GM19240 (cell line): ENCODE measurements at regions not wholly inside any gene's neighbourhood (a gene's known extent, or its start where the extent isn't known, plus 50 kb on each side); places are given as distances from the start of the nearest gene placed in this dataset.

Source experiments
- DNase-seq: peaks from one replicate; pipeline ENCODE4 v3.0.0; 2011; ENCODE audit warnings: low spot score; ENCODE audit not compliant: insufficient read length

DNA sequence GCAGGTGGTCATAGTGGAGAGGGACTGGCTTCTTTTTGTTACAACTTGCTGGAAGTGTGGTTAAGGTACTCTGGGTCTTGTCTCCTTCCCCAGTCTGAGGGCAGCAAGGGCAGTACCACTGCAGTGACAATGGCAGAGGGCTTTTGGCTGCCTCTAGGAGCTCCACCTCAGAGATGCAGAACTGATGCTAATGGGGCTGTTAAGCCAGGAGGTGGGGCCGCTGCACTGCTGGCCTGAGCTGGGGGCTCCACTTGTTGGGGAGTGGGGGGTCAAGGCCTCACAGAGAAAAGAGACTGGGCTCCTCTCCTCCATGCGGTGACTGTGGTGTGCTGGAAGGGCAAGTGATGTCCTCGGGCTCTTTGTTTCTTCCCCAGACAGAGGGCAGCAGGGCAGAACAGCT, 135.7 kb downstream of the DSEL start:
- no peak for DNase-seq

DNA sequence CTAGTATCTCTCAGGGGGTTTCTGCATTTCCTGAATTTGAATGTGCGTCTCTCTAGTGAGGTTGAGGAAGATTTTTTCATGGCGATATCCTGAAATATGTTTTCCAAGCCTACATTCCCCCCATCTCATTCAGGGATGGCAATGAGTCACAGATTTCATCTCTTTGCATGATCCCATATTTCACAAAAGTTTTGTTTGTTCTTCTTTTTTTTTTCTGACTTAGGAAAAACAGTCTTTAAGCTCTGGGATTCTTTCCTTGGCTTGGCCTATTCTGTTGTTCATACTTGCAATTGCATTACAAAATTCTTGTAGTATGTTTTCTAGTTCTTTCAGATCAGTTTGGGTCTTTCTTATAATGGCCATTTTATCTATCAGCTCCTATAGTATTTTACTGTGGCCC, 136.5 kb downstream of the DSEL start:
- no peak for DNase-seq

DNA sequence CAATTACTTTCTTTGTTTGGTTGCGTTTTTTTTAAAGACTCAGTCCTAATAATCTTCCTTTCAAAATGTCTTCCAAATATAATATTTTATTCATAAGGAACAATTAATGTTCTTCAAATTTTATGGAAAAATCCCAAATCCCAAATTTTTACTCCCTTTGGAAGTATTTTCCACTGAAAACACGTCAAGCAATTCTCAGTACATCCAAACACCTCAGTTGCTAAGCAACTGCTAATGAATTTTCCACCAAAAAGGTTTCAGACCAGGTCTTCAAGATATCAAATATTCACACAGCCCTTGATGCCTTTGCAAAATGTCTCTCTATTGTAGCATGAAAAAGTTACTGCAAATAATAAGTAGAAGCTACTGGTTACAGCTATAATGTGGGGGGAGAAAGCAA, 140.1 kb downstream of the DSEL start:
- DNase-seq = no peak

DNA sequence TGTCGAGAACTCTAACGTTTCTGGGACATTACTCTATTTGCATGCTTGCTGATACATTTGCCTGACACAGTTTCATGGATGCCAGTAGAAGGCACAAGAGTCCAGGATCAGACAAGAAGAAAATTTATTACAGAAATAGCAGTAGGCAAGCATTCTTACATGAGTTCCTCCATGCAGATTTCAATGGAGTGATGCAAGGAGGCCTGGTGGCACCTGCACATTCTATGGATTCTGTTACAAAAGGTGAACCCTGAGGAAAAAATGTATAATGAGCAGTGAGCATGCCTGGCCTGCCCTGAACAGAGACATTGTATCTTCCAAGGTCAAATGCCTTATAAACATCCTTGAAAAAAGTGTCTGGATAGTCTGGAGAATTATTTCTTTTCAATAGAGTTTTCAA, 142.9 kb downstream of the DSEL start:
- no peak for DNase-seq

DNA sequence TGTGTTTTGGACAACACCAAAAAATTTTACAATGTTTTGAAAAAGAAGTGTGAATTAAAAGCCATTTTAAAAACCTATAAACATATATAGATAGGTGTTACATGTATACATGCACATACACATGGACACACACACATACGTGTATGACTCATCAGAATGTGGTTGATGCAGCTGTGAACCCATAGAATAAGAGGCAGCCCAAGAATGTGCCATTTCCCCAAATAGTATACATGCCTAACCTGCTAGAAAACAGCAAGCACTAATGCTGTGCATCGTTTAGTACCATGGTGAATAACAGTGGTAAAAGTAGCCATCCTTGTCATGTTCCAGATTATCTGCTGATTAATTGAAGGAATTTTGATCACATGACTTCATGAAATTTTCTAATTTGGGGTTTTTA, 149.0 kb downstream of the DSEL start:
- DNase-seq = no peak

DNA sequence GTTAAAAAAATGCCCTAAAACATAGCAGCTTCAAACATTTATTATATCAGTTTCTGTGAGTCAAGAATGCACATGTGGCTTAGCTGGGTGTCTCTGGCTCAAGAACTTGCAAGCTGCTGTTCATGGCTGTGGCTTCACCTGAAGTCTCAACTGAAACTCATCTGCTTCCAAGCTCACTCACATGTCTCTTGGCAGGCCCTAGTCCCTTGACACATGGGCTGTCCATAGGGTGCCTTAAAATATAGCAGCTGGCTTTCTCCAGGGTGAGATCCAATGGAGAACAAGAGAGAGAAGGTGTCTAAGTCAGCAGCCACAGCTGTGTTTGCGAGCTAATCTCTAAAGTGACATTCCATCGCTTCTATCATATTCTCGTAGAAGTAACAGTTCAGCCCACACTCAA, 152.8 kb downstream of the DSEL start:
- no peak for DNase-seq

DNA sequence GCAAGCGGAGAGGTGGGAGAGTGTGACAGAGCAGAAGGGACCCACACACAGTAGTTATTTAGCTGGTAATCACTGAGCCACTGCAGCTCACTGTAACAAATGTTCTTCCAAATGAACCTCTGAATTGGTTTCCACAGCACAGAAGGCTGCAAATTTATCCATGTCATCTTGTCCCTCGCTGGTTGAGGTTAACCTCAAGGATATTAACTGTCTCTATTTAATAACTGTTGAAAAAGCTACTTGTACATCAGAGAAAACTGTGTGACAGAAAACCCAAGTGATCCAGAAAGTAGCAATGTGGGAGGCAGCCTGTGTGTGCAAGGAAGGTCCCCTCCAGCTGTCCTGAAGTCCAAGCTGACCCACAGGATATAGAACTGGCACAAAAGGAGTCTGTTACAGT, 153.6 kb downstream of the DSEL start:
- no peak for DNase-seq

DNA sequence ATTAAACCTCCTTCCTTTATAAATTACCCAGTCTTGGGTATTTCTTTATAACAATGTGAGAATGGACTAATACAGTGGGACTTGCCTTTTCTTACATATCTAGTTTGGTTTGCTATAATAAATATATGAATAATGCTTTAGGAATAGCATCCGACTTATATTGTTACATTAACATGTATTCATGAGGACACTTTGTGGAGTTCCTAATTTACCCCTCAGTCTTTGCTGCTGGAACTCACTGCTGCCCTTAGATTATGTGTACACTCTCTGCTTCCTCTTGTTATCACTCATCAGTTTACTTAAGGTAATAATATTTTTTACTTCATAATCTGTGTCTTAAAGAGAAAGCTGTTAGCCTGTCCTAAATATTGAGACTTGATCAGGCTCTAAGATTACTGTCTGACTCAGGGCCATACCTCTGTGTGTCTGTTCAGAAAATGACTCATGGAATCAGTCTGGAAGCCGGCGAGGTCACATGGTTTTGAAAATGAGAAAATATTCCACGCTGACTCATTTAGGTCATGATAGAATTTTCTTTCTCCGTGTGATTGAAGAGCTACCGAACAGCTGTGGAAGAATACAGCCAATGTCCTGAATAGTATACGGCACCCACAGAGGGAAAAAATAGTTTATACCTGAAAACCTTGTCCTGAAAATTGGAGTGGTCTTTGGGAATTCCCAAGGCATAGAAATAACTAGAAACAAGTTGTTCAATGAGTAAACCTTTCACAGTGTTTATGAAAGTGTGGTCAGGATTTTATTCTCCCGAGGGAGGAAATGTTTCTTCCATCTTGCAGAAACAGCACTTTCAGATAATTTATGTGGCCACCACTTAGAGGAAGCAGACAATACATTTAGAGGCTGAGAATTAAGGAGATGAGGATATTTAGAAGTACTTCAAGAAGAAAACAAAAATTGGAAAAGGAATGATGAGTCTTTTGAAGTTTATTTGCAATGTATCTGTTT, 156.4 kb downstream of the DSEL start:
- DNase-seq = no peak

DNA sequence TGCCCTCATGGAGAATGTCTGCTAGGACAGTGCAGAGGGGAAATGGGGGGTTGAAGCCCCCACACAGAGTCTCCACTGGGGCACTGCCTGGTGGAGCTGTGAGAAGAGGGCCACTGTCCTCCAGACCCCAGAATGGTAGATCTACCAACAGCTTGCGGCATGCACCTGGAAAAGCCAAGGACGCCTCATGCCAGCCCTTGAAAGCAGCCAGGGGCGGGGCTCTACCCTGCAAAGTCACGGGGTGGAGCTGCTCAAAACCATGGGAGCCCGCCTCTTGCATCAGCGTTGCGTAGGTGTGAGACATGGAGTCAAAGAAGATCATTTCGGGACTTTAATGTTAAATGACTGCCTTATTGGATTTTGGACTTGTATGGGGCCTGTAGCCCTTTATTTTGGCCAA, 157.6 kb downstream of the DSEL start:
- DNase-seq = no peak

DNA sequence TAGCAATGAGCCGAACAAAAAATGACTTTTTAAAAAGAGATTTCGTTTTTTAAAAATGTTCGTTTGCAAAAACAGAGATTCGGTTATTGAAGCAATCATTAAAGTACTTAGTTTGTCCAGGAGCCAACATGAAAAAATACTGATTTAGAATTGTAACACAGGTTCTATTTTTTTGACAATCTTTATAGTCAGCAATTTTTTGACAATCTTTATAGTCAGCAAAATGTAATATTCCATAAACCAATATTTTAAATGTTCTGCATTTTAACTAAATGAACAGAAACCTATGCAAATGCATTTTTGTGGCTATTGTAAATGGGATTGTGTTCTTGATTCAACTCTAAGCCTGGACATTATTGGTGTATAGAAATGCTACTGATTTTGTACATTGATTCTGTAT, 161.8 kb downstream of the DSEL start:
- no peak for DNase-seq

DNA sequence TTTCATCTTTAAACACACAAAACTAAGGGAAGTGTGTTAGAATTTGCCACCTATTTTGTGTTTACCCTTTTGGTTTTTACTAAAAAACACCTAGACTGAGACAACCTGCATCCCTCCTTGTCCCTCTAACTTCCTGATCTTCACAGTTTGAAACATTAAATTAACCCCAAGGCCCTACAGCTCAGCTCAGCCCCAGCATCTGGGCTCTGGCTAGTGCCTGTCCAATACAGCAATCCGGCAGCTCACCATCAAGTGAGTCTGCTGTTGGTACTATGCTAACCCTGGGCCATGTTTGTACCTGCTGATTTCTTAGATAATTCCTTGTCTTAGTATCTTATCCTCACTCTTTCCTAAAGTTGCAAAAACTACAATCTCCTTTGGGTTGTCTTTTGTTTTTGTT, 162.4 kb downstream of the DSEL start:
- no peak for DNase-seq

DNA sequence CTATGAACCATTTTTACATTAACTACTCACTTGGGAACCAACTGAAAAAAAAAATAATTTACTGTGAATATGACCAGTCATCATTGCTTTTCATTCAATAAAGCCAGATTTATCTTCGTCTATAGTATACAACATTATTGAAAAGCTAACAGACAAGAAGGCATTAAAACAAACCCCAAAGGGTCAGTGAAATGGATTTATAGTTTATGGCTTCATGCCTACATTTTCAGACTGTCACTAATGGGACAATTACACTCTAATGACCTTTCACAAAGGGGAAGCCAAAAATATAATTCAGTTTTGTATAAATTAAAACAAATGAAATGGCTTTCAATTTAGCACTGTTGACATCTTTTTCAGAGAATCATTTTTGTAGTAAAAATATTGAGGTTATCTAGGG, 169.1 kb downstream of the DSEL start:
- no peak for DNase-seq

DNA sequence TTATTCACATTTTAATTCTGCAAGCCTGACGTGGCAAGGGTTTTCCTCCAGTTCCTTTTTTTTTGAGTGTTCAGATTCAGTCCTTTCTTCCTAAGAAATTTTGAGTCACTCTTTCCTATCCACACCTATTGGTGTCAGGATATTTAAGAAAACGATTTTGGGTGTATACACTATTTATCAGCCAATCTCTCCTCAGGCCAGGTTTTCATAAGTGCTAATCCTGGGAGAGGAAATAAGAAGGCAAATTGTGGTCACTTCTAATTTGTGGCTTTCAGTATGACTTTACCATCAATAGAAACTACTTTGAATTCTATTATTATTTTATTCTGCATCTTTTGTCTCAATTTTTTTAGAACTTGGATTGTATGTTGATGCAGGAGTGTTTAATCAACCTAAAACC, 174.4 kb downstream of the DSEL start:
- no peak for DNase-seq

DNA sequence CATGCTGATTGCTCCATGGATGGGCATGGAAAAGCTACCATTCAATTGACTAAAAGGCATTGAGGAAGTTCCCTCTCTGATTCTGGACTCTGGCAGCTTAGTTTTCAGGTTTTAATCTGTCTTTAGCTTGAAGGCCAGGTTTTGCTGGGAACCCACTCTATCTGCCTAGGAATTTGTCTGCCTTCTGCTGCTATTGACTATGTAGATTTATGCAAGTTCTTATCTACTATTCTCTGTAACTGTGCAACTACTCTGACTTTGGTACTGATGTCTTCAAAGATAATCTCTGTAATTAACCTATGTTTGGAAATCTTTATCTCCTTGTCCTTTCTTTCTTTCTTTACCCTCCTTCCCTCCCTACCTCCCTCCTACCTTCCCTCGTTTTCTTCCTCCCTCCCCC, 178.8 kb downstream of the DSEL start:
- no peak for DNase-seq

DNA sequence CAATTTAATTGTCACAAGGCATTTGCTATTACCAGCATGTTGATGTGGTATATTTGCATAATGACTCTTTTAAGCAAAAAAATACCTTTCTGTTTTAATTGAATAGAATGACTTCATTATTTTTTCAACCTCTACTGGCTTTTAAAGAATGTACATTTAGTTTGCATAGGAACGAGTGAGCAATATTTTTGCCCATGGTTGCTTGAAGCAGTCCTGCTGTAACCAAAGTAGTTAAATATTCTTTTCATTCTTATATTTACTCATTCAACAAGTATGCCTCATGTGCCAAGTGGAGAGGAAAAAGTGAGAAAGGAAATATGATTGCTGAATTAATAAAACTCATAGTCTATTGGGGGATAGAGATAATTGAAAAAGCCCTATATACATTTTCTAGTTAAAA, 184.7 kb downstream of the DSEL start:
- DNase-seq = no peak

DNA sequence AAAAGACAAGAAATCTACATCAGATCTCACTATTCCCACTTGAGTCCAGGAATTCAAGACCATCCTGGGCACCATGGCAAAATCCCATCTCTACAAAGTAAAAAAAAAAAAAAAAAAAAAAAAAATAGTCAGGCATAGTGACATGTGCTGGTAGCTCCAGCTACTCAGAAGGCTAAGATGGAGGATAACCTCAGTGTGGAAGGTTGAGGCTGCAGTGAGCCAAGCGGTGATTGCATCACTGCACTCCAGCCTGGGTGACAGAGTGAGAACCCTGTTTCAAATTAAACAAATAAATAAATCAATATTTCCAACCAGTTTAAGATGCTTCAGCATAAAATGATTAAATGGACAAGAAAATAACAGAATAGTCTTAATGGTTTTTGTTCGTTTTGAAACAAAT, 197.4 kb downstream of the DSEL start:
- DNase-seq = no peak

DNA sequence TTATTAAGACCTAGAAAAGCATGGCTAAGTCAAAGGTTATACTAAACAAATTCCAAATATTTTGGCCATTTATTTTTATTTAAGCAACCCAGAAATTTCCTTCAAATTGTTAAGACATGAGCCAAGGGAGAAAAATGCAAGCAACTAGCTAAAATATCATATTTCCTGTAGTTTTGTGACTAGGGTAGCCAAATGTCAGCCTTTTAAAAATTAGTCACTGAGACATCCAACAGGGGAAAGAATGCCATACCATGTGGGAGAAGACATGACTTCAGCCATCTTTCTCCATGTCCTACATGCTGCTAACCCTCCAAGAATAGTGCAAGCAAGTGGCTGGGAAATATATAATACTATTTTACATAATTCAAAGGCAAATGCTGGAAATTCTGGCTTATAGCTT, 197.9 kb downstream of the DSEL start:
- no peak for DNase-seq

DNA sequence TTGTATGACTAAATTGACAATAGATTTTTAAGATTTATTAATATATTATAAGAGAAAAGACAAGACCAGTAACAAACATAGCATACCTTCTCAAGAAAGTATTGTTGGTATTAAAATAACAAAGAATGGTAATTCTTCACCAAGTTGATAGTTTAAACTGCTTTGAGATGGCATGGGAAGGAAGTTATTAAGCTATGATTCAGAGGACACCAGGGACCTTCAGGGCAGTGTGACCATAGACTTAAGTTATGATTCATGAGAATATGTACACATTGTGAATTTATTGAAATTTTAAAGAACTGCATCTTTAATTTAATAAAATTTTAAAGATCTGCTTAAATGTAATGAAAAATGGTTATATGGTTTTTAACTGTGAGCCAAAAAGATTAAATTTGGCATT, 205.7 kb downstream of the DSEL start:
- no peak for DNase-seq

DNA sequence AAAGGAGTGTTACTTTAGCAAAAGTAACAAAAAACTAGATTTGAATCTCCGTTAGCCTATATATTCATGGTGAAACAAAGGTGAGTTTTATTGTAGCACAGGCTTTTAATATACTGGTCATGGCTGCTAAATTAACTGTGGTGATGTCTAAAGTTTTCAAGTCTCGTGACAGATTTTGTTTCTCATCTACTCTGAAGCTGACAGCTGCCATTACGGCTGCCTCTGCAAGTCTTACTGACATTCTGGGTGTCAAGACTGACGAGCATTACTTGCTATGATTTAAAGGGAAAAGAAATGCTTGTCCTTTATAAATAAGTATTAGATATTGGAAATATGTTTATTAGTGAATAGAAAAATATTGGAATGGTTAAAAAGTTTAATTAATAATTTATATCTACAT, 207.7 kb downstream of the DSEL start:
- no peak for DNase-seq

DNA sequence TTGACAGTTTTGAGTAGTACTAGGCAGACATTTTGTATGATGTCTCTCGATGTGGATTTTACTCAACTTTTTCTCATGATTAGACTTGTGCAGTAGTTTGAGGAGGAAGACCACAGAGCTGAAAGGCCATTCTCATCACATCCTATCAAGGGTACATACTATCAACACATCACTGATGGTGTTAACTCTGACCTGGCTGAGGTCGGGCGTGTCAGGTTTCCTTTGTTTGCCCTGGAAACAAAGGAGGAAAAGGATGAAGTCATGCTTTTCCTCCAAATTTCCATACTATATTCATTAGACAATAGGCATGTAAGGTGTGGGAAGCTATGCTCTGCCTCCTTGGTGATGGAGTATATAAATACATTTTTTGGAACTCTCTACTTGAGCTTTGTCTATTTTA, 211.1 kb downstream of the DSEL start:
- DNase-seq = no peak

DNA sequence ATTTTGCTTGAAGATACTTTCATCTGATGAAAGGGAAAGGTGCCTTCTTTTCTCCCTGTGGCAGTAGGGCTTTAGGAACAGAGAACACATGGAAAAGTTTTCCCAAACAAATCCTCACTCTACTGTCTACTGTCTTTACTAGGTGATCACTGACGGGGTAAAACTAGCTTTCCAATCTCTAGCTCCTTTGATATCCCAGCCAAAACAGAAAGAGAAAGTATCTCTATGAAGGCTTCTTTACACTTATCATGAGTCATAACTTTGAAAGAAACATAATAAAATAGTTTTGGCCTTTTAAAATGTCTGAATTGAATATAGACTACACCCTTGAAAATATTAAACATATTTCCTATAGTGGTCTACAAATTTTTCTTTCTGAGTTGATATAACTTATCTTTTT, 214.5 kb downstream of the DSEL start:
- no peak for DNase-seq

DNA sequence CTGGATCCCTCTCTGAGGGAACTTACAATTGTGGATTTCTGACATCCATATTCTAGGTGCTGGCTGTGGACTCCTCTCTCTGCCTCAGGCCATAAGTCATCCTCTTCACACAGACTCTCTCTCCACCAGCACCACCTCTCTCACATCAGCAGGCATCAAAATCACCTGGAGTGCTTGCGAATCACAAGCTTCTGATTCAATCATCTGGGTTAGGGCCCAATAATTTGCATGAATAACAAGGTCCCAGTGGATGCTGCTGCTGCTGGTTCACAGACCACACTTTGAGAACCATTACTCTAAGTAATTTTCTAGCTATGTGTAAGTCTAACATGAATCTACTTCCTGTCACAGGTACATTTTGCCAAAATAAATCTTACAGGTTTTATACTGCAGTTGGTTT, 214.9 kb downstream of the DSEL start:
- DNase-seq = no peak

DNA sequence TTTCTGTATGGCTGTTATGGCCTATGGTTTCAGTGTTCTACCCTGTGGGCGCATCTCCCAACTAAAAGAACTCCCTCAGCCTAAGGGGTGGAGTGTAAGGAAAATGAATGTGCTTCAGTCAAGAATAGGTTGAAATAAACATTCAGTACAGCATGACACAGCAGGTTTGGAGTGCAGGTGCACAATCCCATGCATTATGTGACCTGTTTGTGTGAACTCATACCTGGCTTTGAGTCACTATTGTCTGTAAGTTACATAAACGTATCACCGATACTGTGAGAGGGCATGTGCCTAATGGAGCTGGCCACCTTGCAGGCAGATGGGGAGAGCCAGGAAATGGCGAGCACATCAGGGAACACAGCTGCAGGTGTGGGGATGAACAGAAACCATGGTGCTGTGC, 216.0 kb downstream of the DSEL start:
- no peak for DNase-seq

DNA sequence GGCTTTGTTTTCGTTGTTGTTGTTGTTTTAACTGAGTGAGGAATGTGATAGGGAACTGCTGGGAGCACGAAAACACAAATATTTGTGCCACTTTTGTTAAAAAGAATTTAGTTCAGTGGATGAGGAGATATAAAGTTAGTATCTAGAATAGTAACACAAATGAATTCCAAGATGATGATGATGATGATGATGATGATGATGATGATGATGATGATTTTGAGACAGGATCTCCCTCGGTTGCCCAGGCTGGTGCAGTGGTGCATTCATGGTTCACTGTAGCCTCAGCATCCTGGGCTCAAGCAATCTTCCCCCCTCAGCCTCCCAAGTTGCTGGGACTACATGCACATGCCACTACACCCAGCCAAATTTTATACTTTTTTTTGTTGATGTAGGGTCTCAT, 223.7 kb downstream of the DSEL start:
- no peak for DNase-seq
